RWPE1 (cell line): ENCODE measurements at regions not wholly inside any gene's neighbourhood (a gene's known extent, or its start where the extent isn't known, plus 50 kb on each side); places are given as distances from the start of the nearest gene placed in this dataset.

ENCODE experiments used
- CTCF ChIA-PET: fragments of 350-600 bp; sonication (Branson Sonifier 250); formaldehyde crosslinking; extraction: SDS; loops from one replicate; lab custom pipeline; 2021; lab: Yijun Ruan, JAX
- POLR2A ChIA-PET: fragments of 400-600 bp; formaldehyde crosslinking; extraction: SDS; loops from one replicate; lab custom pipeline; 2020; ENCODE audit warnings: antibody characterized with exemption; ENCODE audit not compliant: low non-redundant PET; lab: Yijun Ruan, JAX
- DNase-seq: peaks from one replicate; pipeline ENCODE4 v3.0.0; 2012; ENCODE audit warnings: low spot score
- H3K27ac ChIP-seq: fragments of 450-650 bp; 2 replicates; pipeline ENCODE4 v1.5.1; 2017
- TF ChIP-seq, protein P1 (sequence below): fragments of 450-650 bp; conservative IDR thresholded peaks from 2 replicates; pipeline ENCODE4 v1.5.1; 2017; ENCODE audit warnings: low read depth, mild to moderate bottlenecking

DNA sequence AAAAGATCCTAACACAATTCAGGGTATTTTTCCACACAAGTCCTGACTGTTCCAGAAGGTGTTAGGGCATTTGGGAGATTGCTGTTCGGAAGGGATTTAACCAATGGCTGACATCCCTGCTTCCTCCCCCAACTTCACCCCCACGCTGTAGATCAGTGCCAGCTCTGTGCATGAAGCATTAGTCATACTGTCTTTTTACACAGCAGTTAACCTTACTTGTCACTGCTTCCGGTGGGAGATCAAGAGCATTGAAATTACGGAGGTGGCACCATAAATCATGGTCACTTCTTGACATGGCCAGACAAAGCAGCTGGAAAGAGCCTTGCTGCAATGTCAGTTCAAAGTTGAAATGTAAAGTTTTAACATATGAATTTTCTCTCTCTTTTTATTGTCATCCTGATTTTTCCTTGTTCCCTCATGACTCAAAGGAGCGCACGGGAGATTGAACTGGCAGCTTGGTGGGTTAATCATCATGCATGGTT lies 70.2 kb downstream of the HRH4 start:
- ChIA-PET POLR2A (no interaction called here), CTCF (no interaction called here)
- H3K27ac ChIP-seq: no peak overlapping the region
- TF ChIP-seq, protein P1, sequence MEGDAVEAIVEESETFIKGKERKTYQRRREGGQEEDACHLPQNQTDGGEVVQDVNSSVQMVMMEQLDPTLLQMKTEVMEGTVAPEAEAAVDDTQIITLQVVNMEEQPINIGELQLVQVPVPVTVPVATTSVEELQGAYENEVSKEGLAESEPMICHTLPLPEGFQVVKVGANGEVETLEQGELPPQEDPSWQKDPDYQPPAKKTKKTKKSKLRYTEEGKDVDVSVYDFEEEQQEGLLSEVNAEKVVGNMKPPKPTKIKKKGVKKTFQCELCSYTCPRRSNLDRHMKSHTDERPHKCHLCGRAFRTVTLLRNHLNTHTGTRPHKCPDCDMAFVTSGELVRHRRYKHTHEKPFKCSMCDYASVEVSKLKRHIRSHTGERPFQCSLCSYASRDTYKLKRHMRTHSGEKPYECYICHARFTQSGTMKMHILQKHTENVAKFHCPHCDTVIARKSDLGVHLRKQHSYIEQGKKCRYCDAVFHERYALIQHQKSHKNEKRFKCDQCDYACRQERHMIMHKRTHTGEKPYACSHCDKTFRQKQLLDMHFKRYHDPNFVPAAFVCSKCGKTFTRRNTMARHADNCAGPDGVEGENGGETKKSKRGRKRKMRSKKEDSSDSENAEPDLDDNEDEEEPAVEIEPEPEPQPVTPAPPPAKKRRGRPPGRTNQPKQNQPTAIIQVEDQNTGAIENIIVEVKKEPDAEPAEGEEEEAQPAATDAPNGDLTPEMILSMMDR: no peak
- DNase-seq: peak; percentile 23

GRCh38 chr18:24534271-24534670 lies 73.8 kb downstream of the HRH4 start:
- no peak overlapping the region for H3K27ac ChIP-seq
- DNase-seq: no peak
- TF ChIP-seq, protein P1: no peak
- CTCF ChIA-PET: no interaction called here
- POLR2A ChIA-PET: no interaction called here

DNA sequence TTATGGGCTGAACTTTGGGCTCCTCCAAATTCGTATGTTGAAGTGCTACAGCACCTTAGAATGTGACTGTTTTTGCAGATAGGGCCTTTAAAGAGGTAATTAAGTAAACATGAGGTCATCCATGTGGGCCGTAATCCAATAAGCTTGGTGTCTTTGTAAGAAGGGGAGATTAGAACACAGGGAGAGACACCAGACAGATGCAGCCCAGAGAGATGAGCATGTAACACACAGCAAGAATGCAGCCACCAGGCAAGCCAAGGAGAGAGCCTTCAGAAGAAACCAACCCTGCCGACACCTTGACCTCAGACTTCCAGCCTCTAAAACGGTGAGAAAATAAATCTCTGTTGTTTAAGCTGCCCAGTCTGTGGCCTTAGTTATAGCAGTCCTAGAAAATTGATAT lies 74.3 kb downstream of the HRH4 start:
- ChIA-PET CTCF (no interaction called here), POLR2A (no interaction called here)
- TF ChIP-seq, protein P1: no peak
- no peak for DNase-seq
- no peak overlapping the region for H3K27ac ChIP-seq

DNA sequence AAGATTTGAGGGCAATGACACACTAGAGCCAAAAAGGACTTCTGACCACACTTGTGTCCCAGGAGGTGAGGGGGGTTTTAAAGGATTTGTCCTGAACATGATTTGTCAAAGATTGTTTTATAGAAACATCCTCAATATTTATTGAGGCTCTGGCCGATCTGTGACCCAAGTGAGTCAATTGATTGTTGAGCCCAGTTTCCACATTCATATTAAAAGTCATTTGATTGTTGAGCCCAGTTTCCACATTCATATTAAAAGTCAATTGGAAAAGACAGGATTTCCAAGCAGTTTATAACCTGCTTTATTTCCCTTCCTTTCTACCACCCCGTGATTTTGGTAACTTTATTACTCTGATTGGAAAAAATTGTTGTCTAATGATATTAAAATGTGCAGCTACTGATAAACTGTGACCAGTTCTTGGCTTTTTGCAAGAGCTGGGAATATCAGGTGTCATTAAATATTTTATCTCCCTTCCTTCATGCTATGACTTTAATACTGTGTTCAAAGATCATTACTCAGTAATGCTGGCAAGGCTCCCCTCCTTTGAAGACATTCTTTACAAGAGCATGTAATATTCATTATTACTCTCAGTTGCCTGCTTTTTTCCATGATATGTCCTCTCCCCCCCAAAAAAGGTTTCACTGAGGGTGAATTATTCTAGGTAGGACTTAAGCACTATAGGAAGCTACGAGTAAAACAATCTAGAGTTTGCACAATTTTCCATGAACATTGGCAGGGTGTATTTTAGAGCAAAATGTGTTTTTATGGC lies 75.3 kb downstream of the HRH4 start:
- TF ChIP-seq, protein P1: no peak
- H3K27ac ChIP-seq: no peak overlapping the region
- no peak for DNase-seq
- POLR2A ChIA-PET: no interaction called here
- CTCF ChIA-PET: no interaction called here

- ChIA-PET POLR2A (no interaction called here), CTCF (no interaction called here)
- TF ChIP-seq, protein P1: no peak
- no peak overlapping the region for H3K27ac ChIP-seq
- DNase-seq: no peak
These were observed 75.9 kb downstream of the HRH4 start for GRCh38 chr18:24536326-24536725.

- no peak for DNase-seq
- TF ChIP-seq, protein P1: no peak
- ChIA-PET CTCF (no interaction called here), POLR2A (no interaction called here)
- no peak overlapping the region for H3K27ac ChIP-seq
These were observed 76.4 kb downstream of the HRH4 start for GRCh38 chr18:24536834-24537233.
